HepG2 (cell line): ENCODE measurements at regions not wholly inside any gene's neighbourhood (a gene's known extent, or its start where the extent isn't known, plus 50 kb on each side); places are given as distances from the start of the nearest gene placed in this dataset.

ENCODE experiments used
- ATAC-seq: fragments of 200-7000 bp; cut with Tn5 transposase; 3 replicates; pipeline ENCODE4 v1.9.1; 2020; ENCODE audit warnings: mild to moderate bottlenecking, moderate library complexity
- BruUV-seq: library from RNA; stranded (reverse); fragments of 400-500 nt; replicated peaks from 2 replicates; lab custom pipeline; 2021; lab: Mats Ljungman, UMichigan
- CTCF ChIA-PET: fragments of 300-600 bp; formaldehyde crosslinking; extraction: SDS; loops from one replicate; lab custom pipeline; 2021; ENCODE audit warnings: low total read pairs, inconsistent platforms, low intra/inter-chr PET ratio; lab: Yijun Ruan, JAX
- POLR2A ChIA-PET: fragments of 350-600 bp; sonication (Branson Sonifier 250); formaldehyde crosslinking; loops from one replicate; lab custom pipeline; 2020; ENCODE audit warnings: antibody characterized with exemption, inconsistent platforms; lab: Yijun Ruan, JAX
- DNase-seq: peaks from one replicate; pipeline ENCODE4 v3.0.0-alpha.2; 2015; ENCODE audit warnings: low spot score
- FAIRE-seq: peaks from 3 replicates; lab custom pipeline; 2011; peaks lifted over from hg19 to GRCh38; lab: Jason Lieb, UNC
- H2AFZ ChIP-seq: one replicate; pipeline ENCODE4 v1.6.1; 2011; ENCODE audit warnings: low read length, inconsistent platforms
- H3K27ac ChIP-seq: fragments of 300-600 bp; 3 replicates; pipeline ENCODE4 v1.8.0; 2011; ENCODE audit warnings: mixed run types, mild to moderate bottlenecking, mixed read lengths, low read length, inconsistent platforms; ENCODE audit not compliant: insufficient read depth; ENCODE audit errors: extremely low read length
- H3K27me3 ChIP-seq, 2 experiments: fragments of 200-600 bp in 1 of 2; 2 replicates in 1 of 2; 3 replicates in 1 of 2; pipeline versions ENCODE4 v1.6.0 to v1.8.0; 2011; ENCODE audit warnings: low read length in 2 of 2, mild to moderate bottlenecking in 2 of 2, moderate library complexity in 2 of 2, inconsistent platforms in 1 of 2; ENCODE audit not compliant: insufficient read depth in 2 of 2, control insufficient read depth in 1 of 2
- H3K36me3 ChIP-seq, 2 experiments: fragments of 200-600 bp in 1 of 2; replicated peaks in 1 of 2; 2 replicates in 1 of 2; 3 replicates in 1 of 2; pipeline versions ENCODE4 v1.5.1 to v1.8.0; 2011; ENCODE audit warnings: low read length in 2 of 2, inconsistent platforms in 1 of 2; ENCODE audit not compliant: insufficient read depth in 2 of 2, control insufficient read depth in 1 of 2
- H3K4me1 ChIP-seq: 2 replicates; pipeline ENCODE4 v1.5.1; 2012; ENCODE audit warnings: low read length, inconsistent platforms; ENCODE audit not compliant: insufficient read depth
- H3K4me2 ChIP-seq: 2 replicates; pipeline ENCODE4 v1.6.0; 2011; ENCODE audit warnings: low read depth, low read length, inconsistent platforms
- H3K4me3 ChIP-seq, 3 experiments: fragments of 200-600 bp in 1 of 3; sonication (generic), shearing (Covaris generic) in 1 of 3; replicated peaks in 1 of 3; 2 replicates each; pipeline ENCODE4 v1.5.1; 2011 to 2016; ENCODE audit warnings: low read length in 3 of 3, inconsistent platforms in 2 of 3, low read depth in 2 of 3, mild to moderate bottlenecking in 2 of 3, control low read depth in 1 of 3, mixed read lengths in 1 of 3; ENCODE audit not compliant: insufficient read depth in 1 of 3
- H3K79me2 ChIP-seq: one replicate; pipeline ENCODE4 v1.6.1; 2011; ENCODE audit warnings: low read length, inconsistent platforms; ENCODE audit not compliant: insufficient read depth
- H3K9ac ChIP-seq: 2 replicates; pipeline ENCODE4 v1.6.0; 2011; ENCODE audit warnings: mild to moderate bottlenecking, low read depth, low read length, inconsistent platforms; ENCODE audit not compliant: insufficient read depth
- H3K9me3 ChIP-seq: 2 replicates; pipeline ENCODE4 v1.5.1; 2012; ENCODE audit warnings: mild to moderate bottlenecking, low read length
- H4K20me1 ChIP-seq: 2 replicates; pipeline ENCODE4 v1.6.0; 2011; ENCODE audit warnings: inconsistent platforms, mild to moderate bottlenecking, low read length, moderate library complexity; ENCODE audit not compliant: insufficient read depth
- HNRNPLL ChIP-seq: fragments of 200-400 bp; formaldehyde crosslinking; IDR thresholded peaks from 2 replicates; pipeline ENCODE4 v1.6.1; 2017; ENCODE audit warnings: mild to moderate bottlenecking, low read depth, low read length; ENCODE audit not compliant: poor library complexity, severe bottlenecking
- LCORL ChIP-seq, 2 experiments: fragments of 450-650 bp in 1 of 2; sonication (generic) in 1 of 2; formaldehyde crosslinking in 1 of 2; IDR thresholded peaks; 2 replicates each; pipeline versions ENCODE4 v1.5.0 to v1.6.1; 2017 to 2020; ENCODE audit warnings: antibody characterized with exemption in 1 of 2, missing genetic modification reagents in 1 of 2
- ZNF20 ChIP-seq: sonication (generic); formaldehyde crosslinking; IDR thresholded peaks from 2 replicates; pipeline ENCODE4 v1.4.0; 2020; ENCODE audit warnings: mild to moderate bottlenecking, moderate library complexity, missing genetic modification reagents
- ZNF563 ChIP-seq: sonication (generic); formaldehyde crosslinking; IDR thresholded peaks from 2 replicates; pipeline ENCODE4 v1.8.0; 2022; ENCODE audit warnings: mild to moderate bottlenecking, moderate library complexity, missing genetic modification reagents
- WGBS: methylation state at CpG from one replicate; pipeline ENCODE4 v1.1.6; 2017; ENCODE audit warnings: low lambda C conversion rate; 5-methylcytosine and 5-hydroxymethylcytosine counted together
- in situ Hi-C: cut with HindIII; loops from 2 replicates; pipeline ENCODE4 v1.10.0; 2017; ENCODE audit warnings: low pct_unique_long_range_greater_than_20kb; ENCODE audit not compliant: extremely low pct_ligation_motif_present
- intact Hi-C: fragments of 100-400 bp; cut with micrococcal nuclease; formaldehyde crosslinking; loops from one replicate; pipeline ENCODE4 v1.10.0; 2022; ENCODE audit not compliant: unreplicated experiment
- TF ChIP-seq, protein P1 (sequence below): sonication (generic); formaldehyde crosslinking; IDR thresholded peaks from 2 replicates; pipeline ENCODE4 v1.4.0; 2020; ENCODE audit warnings: missing genetic modification reagents, borderline replicate concordance

DNA sequence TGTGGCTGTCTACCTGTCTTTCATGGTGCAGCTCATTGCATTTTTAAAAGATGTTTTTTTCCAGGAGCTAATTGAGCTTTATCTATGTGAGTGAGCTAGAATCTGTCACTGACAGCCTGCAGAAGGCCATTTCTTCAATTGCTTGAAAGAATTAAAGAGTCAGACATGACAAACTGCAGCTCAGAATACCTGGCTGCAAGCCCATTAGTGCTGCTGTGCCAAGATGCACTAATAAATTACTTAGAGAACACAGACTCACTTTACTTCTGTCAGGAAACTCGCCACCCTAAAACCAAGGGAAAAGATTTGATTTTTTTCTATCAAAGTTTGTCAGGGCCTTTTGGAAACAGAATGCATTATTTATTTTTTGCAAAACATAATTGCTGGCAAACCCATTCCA is 368.3 kb downstream of the CAAP1 start:
- intact Hi-C loops = no loop called here
- WGBS = 0% methylated on average over 1 of the region's 1 CpG
- H3K4me3 ChIP-seq = no peak overlapping the region
- H2AFZ ChIP-seq = no peak overlapping the region
- no peaks in the 10 kb centered on the region for H3K9me3 ChIP-seq
- no peak overlapping the region for H3K27ac ChIP-seq
- FAIRE-seq (no peak), ATAC-seq (no peak), DNase-seq (no peak)
- H3K9ac ChIP-seq = no peak overlapping the region
- ChIA-PET POLR2A (no interaction called here), CTCF (no interaction called here)
- H4K20me1 ChIP-seq = no peaks in the 10 kb centered on the region
- no peaks in the 10 kb centered on the region for H3K79me2 ChIP-seq
- H3K4me2 ChIP-seq = no peak overlapping the region
- no peaks in the 10 kb centered on the region for H3K36me3 ChIP-seq
- TF ChIP-seq, protein P1, sequence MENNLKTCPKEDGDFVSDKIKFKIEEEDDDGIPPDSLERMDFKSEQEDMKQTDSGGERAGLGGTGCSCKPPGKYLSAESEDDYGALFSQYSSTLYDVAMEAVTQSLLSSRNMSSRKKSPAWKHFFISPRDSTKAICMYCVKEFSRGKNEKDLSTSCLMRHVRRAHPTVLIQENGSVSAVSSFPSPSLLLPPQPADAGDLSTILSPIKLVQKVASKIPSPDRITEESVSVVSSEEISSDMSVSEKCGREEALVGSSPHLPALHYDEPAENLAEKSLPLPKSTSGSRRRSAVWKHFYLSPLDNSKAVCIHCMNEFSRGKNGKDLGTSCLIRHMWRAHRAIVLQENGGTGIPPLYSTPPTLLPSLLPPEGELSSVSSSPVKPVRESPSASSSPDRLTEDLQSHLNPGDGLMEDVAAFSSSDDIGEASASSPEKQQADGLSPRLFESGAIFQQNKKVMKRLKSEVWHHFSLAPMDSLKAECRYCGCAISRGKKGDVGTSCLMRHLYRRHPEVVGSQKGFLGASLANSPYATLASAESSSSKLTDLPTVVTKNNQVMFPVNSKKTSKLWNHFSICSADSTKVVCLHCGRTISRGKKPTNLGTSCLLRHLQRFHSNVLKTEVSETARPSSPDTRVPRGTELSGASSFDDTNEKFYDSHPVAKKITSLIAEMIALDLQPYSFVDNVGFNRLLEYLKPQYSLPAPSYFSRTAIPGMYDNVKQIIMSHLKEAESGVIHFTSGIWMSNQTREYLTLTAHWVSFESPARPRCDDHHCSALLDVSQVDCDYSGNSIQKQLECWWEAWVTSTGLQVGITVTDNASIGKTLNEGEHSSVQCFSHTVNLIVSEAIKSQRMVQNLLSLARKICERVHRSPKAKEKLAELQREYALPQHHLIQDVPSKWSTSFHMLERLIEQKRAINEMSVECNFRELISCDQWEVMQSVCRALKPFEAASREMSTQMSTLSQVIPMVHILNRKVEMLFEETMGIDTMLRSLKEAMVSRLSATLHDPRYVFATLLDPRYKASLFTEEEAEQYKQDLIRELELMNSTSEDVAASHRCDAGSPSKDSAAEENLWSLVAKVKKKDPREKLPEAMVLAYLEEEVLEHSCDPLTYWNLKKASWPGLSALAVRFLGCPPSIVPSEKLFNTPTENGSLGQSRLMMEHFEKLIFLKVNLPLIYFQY = no peak
- TF ChIP-seq HNRNPLL (no peak), ZNF20 (CRISPR knock-in tag) (no peak)
- BruUV-seq = no TSS peak
- no peaks in the 10 kb centered on the region for H3K4me1 ChIP-seq
- in situ Hi-C loops = no loop called here
- no peaks in the 10 kb centered on the region for H3K27me3 ChIP-seq

DNA sequence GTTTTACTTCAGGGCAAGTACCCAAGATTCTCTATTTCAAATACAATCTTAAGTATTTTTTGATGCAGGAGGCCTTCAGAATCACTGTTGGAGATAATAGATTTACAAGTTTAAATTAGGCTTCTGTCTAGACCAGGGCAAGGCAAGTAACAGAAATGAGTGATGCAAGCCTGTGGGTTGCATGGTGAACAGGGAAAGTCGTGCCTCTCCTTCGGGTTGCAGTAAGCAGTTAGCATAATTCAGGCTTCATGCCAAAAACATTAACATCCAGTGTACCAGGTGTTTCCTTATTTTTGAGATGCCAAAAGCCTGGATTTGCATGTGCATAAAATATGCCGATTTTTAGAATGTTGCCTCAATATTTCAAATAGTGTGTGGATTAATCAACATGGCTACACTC is 369.0 kb downstream of the CAAP1 start:
- no peak for TF ChIP-seq ZNF563 (CRISPR knock-in tag)
- TF ChIP-seq LCORL (IDR thresholded peaks at IDR 0.05) = no peak
- no peak for TF ChIP-seq LCORL (CRISPR knock-in tag; IDR thresholded peaks at IDR 0.05)
- no peaks in the 10 kb centered on the region for H3K36me3 ChIP-seq
- H3K27me3 ChIP-seq = no peaks in the 10 kb centered on the region
- no peak overlapping the region for H2AFZ ChIP-seq
- POLR2A ChIA-PET = no interaction called here
- intact Hi-C loops = loop anchor here (1.0 kb wide), 1 partner anchor 34 kb away; no protein-coding TSS in a partner anchor
- WGBS = 0% methylated on average over 3 of the region's 3 CpGs
- CTCF ChIA-PET = no interaction called here
- no peaks in the 10 kb centered on the region for H4K20me1 ChIP-seq
- no TSS peak for BruUV-seq
- no peak overlapping the region for H3K9ac ChIP-seq
- H3K79me2 ChIP-seq = no peaks in the 10 kb centered on the region
- no peak overlapping the region for H3K4me2 ChIP-seq
- in situ Hi-C loops = no loop called here
- no peak for ATAC-seq
- no peak for DNase-seq
- H3K9me3 ChIP-seq = no peaks in the 10 kb centered on the region
- no peaks in the 10 kb centered on the region for H3K4me1 ChIP-seq
- no peak for FAIRE-seq
- H3K27ac ChIP-seq = no peak overlapping the region
- H3K4me3 ChIP-seq = no peak overlapping the region
